HG02884 (cell line): ENCODE measurements at regions not wholly inside any gene's neighbourhood (a gene's known extent, or its start where the extent isn't known, plus 50 kb on each side); places are given as distances from the start of the nearest gene placed in this dataset.
"Not testable (repeated sequence)": the region's sequence is repeated elsewhere in the genome, so short reads cannot be mapped to it uniquely, and the experiment has no call there.

Source experiments
- ATAC-seq: cut with Tn5 transposase; IDR thresholded peaks from one replicate; pipeline ENCODE4 v1.9.1; 2021; ENCODE audit warnings: mild to moderate bottlenecking, moderate library complexity; ENCODE audit not compliant: unreplicated experiment

DNA sequence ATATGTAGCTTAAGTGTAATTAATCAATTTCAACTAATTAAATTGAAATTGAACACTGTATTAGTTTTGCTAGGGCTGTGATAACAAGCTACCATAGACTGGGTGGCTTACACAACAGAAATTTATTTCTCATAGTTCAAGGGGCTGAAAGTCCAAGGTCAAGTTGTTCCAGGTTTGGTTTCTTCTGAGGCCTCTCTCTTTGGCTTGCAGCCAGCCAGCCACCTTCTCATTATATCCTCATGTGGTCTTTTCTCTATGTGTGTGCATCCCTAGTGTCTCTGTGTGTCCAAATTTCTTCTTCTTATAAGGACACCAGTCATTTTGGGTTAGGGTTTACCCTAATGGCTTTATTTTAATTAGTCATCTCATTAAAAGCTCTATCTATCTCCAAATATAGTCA, 611.7 kb downstream of the UTRN start:
- no peak for ATAC-seq

GRCh38 chr6:144897441-144897921, 612.3 kb downstream of the UTRN start:
- ATAC-seq = no peak

GRCh38 chr6:144898052-144898689, 613.0 kb downstream of the UTRN start:
- no peak for ATAC-seq

DNA sequence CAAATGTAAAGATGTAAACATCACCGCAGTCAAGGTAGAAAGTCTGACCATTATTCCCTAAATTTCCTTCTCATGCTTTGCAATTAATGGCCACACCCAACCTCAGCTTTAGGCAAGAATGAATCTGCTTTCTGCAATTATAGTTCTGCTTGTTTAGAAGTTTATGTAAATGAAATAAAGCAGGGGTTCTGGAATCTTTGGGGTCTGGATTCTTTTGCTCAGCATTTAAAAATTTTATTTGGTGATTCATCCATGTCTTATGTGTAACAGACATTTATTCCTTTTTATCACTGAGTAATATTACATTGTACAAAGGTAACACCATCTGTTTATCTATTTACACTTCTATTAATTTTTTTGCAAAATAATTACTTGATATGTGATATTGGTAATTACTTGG, 613.6 kb downstream of the UTRN start:
- ATAC-seq = no peak

DNA sequence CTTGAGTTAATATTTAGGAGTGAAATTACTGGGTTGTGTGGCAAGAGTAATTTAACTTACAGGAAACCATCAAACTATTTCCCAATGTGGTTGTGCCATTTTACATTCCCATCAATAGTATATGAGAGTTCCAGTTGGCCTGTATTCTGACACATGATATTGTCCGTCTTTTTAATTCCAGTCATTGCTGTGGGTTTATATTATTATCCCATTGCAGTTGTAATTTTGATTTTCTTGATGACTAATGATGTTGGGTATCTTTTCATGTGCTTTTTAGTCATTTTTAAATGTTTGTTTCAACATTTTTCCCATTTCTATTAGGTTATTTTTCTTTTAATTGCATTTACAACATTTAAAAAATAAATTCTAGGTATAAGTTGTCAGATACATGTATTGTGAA, 614.0 kb downstream of the UTRN start:
- no peak for ATAC-seq

- ATAC-seq = no peak
Measured at GRCh38 chr6:144901412-144901811, 616.3 kb downstream of the UTRN start.

GRCh38 chr6:144908004-144908403, 622.9 kb downstream of the UTRN start:
- no peak for ATAC-seq

GRCh38 chr6:144909753-144910285, 624.7 kb downstream of the UTRN start:
- ATAC-seq = no peak

DNA sequence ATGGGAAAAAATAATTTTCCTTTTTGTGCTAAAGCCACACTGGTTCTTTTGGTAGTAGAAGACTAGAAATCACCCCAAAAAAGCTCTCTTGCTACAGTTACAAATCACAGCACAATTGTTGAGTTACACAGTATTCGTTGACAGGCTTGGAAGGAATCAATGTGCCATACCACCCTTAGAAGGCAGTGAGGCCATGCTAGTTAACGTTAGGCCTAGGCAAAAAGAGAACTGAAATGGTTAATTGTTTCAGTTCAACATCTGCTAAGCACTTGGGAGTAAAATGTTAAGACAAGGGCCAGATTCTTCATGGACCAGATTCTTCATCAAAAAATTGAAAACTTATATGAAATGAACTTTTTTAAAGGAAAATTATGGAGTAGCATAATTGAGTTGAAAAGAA, 626.2 kb downstream of the UTRN start:
- ATAC-seq = no peak

- no peak for ATAC-seq
Measured at GRCh38 chr6:144912474-144912873, 627.3 kb downstream of the UTRN start.

DNA sequence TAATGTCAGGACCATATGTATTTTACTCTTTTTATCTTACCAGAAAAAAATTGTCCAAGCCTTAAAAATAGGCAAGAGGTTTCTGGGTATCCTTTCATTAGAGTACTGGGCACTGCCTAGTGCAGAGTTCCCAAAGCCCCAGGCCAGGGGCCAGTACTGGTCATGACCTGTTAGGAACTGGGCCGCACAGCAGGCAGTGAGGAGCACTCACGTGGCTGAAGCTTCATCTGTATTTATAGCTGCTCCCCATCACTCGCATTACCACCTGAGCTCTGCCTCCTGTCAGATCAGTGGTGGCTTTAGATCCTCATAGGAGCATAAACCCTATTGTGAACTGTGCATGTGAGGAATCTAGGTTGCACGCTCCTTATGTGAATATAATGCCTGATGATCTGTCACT, 632.9 kb downstream of the UTRN start:
- ATAC-seq = no peak

DNA sequence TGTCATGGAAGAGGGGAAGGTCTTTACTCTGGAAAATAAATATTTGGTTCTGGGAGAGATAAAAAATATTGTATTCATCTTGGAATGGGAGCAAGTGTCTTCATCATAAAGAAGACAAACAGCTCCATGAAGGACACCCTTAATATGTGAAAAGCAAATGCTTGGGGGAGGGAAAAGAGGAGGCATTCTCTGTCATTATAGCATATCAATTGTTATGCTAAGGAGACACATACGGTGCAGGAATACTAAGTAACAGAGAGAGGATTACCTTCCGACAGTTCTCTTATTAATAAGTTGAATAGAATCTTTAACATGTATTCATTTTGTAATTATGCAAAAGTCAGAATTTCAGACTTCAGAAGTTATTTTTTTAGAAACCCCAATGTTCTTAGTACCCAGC, 634.4 kb downstream of the UTRN start:
- ATAC-seq = no peak

DNA sequence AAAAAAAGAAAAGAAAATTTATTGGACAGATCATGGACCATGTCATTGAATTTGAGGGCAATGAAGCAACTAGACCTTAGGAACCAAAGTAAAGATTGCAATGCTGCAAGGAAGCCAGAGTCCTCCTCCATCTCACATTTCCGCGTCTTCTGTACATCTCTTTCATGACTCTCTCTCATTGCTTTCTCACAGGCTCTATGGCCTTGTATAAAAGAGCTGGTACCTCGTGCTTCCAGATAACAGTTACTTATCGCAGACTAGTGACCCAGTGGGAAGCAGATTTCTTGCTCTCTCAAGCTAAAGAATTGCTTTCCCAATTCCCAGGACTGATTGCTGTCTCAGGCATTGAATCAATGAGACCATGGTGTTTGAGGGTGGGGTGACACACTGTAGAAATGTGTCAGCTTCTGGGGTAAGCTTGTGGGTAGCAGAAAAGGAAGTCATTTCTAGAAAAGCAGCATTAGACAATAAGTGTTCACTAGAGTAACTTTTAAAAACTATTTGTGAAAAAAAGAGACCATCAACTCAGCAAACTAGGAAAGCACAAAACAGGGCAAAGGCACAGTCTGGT, 635.3 kb downstream of the UTRN start:
- ATAC-seq = no peak

- no peak for ATAC-seq
Measured at GRCh38 chr6:144921206-144921975, 636.3 kb downstream of the UTRN start.

DNA sequence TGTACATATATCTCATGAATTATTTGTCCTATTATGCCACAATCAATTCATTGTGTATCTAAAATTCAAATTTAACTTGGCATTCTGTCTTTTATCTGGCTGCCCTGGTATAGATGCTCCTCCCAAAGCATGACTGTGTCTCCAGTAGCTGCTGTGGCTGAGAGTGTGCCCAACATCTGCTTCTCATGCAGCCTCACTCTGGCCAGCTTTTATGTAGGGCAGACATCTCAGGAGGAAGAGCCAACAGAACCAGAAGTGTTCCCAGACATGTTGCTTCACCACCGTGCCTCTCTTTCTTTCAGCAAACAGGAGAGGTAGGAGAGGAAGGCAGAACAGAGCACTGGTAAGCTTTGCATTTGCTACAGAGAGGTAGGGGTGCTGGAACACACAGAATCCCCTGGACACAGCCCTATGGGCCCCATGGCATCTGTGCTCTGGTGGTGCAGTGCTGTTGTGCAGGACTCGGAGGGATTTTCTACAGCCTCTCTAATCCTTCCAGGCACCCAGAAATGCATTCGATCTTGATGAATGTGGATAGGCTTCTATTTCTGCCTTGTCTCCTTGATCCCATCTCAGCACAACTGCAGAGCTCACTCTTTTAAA, 637.1 kb downstream of the UTRN start:
- ATAC-seq = no peak

DNA sequence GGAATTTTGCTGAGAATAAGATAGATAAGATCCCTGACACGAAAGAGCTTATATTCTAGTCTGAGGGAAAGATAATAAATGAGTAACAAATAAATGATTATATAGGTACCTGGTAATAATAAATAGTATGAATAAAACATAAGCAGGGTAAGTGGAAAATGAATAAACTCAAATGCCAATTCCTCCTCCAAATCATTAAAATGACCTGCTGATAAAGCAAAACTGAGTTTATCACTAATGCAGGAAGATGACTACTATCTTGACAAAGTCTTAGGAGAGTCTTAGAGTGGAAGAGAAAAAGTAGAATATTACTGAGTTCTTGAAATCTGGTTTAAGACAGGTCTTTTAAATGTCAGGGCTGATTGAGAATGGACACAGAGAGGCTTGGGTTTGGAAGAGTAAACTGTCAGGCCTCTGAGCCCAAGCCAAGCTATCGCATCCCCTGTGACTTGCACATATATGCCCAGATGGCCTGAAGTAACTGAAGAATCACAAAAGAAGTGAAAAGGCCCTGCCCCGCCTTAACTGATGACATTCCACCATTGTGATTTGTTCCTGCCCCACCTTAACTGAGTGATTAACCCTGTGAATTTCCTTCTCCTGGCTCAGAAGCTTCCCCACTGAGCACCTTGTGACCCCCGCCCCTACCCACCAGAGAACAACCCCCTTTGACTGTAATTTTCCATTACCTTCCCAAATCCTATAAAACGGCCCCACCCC, 637.8 kb downstream of the UTRN start:
- not testable (repeated sequence) for ATAC-seq

- not testable (repeated sequence) for ATAC-seq
Measured at GRCh38 chr6:144923491-144923787, 638.3 kb downstream of the UTRN start.

DNA sequence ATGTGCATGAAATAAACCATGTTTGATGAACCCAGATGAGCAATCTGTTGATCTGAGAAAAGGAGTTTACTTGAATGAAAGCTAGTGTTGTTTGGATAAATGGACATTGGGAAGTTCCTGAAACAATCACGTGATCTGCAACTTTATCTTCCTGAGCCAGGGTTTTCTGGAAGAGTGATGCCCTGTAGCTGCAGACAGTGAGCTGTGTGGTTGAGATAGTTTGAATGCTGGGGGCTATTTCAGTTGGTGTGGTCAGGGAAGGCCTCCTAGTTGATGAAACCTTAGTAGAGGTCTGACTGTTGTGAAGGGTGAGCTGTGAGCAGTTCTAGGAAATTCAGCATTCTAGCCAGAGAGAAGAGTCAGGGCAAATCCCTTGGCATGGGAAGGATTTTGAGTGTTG, 643.7 kb downstream of the UTRN start:
- no peak for ATAC-seq

- no peak for ATAC-seq
Measured at GRCh38 chr6:144929262-144929661, 644.1 kb downstream of the UTRN start.

DNA sequence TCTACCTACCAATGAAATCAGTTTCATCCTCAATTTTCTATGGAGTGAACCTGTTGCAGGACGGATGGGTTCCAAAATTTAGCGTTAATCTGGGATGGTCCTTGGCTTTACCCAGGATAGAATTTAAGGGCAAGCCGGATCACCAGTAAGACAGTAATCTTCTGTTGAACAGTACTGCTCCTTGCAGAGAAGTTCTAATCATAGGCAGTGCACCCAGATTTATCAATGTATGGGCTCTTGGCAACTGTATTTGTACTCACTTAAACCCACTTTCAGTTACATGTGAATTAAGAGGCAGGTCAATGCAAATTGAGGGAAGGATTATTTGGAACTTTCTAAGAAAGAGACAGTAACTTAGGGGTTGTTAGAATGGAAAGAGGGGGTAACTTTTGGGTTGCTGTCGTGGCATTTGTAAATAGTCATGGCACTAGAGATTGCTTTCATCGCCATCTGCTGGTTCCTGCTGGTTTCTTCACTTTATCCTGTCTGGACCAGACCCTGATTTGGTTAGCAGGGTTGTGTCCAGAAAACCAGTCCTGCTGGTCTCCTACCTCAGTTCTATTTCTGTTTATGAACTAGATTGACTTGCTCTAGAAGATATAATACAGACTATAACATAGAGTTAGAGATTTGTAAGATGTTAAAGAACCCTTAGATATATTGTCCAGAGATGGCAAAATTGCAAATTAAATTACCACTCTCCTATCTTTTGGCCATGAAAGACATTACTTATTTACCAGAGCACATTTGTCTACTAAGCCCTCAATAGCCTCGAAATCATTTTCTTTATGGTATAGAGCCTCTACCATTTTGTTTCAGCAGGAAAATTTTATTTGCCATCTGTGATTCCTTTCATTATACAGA, 646.3 kb downstream of the UTRN start:
- peak; percentile 77 for ATAC-seq
